Left hindlimb (tissue), 1 donor: ENCODE measurements at regions not wholly inside any gene's neighbourhood (a gene's known extent, or its start where the extent isn't known, plus 50 kb on each side); places are given as distances from the start of the nearest gene placed in this dataset.

Experiments
- DNase-seq: peaks from one replicate; pipeline ENCODE4 v3.0.0-alpha.2; 2018

DNA sequence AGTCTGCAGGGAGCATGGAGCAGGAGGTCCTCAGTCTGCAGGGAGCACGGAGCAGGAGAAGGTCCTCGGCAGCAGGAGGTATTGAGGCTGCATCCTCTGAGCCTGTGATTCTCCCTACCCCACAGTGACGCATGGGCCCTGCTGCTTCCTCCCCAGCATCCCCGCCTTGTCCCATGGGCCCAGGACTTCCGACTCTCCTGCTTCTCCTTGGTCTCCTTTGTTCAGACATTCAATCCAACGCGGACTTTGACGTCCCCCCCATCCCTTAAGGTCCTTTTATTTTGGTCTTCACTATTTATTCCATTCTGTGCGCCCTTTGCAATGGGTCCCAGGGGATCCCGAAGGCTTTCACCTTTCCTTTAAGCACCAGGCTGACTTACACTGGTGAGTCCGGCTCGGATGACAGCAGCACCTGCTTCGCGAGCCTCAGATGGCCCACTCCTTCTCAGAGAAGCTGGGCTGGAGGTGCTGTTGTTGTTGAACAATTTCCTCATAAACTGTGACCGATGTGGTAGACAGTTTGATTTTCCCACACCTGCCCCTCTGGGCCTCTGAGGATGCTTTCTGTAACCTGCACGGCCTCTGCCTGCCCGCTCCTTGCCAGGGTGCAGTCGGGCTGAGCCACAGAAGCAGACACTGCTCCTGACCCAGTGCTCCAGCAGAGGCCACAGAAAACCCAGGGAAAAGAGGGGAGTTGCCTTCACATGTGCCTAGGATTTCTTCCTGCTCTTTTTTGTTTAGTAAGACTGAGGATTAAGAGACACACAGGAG lies 407.2 kb upstream of the SHH start:
- no peak for DNase-seq

- DNase-seq = no peak
Observed at GRCh38 chr7:156218544-156219306, 406.5 kb upstream of the SHH start.

GRCh38 chr7:156217803-156218202 lies 405.5 kb upstream of the SHH start:
- DNase-seq = no peak

- no peak for DNase-seq
Observed at GRCh38 chr7:156209087-156209486, 396.8 kb upstream of the SHH start.

GRCh38 chr7:156207306-156207705 lies 395.0 kb upstream of the SHH start:
- DNase-seq = no peak

GRCh38 chr7:156206174-156206573 lies 393.9 kb upstream of the SHH start:
- no peak for DNase-seq

DNA sequence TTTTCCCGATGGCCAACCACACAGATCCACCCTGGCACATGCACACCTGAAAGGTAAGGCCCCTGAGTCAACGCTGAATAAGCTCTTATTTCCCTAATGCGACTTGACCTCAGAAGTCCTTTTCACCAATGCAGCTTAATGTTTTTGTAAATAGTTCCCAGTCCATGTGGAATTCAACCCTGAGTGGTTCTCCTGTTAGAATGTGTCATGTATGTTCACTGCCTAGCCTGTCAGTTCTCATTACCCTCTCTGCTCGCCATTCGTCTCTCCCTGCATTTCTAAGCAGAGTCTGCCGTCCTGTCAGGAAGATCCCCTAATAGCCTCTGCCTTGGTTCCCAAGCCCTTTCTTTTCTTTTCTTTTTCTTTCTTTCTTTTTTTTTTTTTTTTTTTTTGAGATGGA lies 392.6 kb upstream of the SHH start:
- no peak for DNase-seq

- no peak for DNase-seq
Observed at GRCh38 chr7:156203923-156204322, 391.7 kb upstream of the SHH start.

DNA sequence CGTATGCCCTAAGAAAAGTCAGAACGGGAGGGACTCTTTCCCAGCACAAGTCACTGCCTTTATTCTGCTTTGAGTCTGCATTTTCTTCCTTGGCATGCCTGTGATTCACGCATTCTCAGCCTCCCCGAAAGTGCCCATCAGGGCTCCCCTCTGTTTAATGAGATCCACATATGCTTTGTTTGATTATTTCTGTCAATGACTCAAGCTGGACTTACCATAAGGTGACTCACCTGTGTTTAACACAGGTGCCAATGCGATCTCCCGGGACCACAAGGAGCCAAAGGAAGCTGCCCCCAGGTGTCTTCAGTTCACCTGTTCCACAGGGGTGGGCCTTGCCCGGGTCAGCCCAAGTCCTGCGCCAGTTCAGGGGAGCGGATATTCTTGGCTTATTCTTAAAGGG lies 386.0 kb upstream of the SHH start:
- no peak for DNase-seq

- no peak for DNase-seq
Observed at GRCh38 chr7:156196649-156197048, 384.4 kb upstream of the SHH start.

DNA sequence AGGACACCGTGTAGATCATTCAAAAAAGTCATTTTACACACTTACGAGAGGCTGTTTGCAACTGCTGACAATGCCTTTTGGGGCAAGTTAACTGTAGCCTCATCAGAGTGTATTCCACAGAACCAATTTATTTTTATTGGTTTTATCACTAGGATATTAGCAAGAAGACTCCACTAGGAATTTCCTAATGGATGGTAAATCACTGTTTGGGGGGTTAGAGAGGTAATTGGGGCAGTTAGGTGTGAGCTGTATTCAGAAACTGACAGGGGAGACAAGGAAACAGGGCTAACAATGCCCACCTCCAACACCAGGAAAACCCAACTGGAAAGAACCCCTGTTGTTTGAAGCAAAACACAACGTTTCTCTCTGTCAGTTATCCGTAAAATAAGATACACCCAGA lies 383.0 kb upstream of the SHH start:
- DNase-seq = no peak

DNA sequence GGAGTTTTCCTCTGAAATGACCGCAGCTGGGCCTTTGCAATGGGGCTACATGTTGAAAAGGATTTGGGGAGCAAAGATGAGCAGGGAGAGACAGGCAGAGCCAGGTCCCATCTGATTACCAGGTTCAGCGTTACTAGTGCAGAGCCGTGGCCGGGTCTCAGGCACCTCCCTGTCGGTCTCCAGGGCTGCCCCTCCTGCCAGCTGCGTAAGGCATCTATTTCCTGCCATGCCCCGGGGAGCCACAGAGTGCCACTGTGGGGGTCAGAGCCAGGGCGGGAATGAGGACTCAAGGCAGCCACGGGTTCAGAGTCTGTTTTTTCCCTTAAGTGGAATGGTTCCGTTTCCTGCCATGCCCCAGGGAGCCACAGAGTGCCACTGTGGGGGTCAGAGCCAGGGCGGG lies 382.6 kb upstream of the SHH start:
- DNase-seq = no peak

- DNase-seq = no peak
Observed at GRCh38 chr7:156192921-156193320, 380.7 kb upstream of the SHH start.

DNA sequence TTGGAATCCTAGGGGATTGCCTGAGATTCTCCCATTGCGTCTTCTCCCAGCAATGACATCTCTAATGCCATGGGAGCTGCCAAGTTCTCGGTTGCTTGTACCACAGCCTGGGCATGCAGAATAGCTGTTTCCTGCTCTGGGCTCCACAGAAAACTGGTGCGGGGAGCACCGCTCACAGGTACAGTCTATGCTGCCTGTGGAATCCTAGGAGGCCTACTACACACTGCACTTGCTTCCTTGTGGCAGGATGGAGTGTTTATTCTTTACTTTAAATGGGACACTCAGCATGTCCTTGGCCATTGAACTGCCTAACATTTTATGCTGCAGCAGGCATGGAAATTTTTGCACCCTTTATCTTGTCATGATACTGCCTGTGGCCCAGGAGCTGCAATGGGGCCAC lies 378.8 kb upstream of the SHH start:
- DNase-seq = no peak

DNA sequence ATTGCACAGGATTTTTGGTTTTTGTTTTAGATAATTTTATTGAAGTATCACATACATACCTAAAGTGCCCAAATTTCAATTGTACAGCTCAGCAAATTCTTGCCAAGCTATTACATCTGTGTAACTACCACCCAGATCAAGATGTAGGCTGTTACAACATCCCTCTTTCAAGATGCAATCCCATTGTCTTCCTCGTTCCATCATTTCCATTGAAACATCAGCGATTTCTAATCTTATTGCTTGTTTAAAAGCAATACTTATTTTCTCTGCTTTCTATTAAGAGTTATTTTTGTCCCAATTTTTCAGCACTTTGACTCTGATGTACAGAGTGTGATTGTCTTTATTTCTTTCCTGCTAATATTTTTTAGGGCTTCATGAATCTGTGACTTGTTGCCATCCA lies 372.8 kb upstream of the SHH start:
- DNase-seq = no peak

GRCh38 chr7:156184164-156184563 lies 371.9 kb upstream of the SHH start:
- no peak for DNase-seq

DNA sequence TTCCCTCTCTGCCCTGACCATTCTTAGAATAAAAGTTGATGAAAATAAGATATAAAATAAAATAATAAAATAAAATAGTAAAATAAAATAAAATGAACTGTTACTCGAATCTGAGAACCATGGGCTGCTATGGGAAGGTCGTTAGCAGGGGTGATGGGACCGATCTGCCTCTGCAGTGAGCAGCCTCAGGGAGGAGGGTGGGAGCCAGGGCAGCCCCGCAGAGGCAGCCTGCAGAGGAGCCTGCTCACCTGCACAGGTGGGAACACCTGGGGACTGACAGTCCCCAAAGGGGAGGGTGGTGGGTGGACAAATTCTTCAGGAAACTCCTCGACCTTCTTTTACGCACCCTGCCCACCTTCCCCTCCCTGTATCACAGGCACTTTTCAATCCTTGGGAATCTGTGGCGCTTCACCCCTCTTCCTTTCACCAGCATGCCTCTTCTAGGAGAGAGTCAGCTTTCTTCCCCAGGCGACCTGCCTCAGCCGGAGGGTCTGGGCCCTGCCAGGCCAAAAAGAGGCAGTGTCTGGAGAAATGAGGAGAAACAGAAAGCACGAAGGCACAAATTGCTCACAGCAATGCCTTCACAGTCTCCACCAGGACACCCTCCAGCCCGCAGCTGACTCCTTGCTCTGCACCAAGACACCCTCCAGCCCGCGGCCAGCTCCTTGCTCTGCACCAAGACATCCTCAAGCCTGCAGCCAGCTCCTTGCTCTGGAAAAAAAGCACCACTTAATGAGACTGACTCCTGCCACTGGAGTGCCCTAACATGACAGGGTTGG lies 368.4 kb upstream of the SHH start:
- DNase-seq = no peak

GRCh38 chr7:156179872-156180390 lies 367.7 kb upstream of the SHH start:
- DNase-seq = no peak

GRCh38 chr7:156178857-156179256 lies 366.6 kb upstream of the SHH start:
- DNase-seq = no peak

DNA sequence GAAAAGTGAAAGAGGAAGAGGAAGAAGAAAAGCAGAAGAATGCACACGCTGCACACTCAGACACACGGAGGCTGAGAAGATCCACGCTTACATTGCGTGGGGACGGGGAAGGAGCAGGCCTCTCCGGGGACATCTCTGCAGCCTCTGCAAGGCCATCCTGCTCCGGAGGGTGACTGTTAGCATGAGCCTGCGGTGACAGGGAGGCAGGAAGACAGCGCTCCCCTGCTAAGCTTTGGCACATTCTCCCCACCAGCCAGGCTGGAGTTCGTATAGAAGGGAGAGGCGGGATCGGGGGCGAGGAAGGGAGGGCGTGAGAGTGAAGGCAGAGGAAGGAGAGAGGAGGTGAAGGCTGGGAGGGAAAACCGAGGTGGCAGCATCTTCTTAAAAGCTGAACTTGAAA lies 366.0 kb upstream of the SHH start:
- no peak for DNase-seq

GRCh38 chr7:156177422-156178055 lies 365.3 kb upstream of the SHH start:
- DNase-seq = no peak

- DNase-seq = no peak
Observed at GRCh38 chr7:156176039-156176438, 363.8 kb upstream of the SHH start.

DNA sequence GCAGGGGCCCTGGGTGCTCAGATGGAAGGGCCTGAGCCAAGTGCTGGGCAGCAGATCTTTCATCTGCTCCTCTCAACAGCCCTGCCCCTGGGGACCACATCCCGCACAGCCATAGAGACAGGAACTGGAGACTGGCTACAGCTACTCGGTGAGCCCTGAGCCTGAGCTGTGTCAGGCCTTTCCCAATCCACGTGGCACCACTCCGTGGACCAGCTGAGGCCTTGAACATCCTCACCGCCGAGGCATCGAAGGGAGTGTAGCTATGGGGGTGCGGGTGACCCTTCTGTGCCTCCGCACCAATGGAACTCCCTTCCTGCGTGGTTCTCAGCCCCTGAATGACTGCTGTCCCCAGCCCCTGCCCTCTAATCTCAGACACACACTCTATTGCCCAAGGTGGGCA lies 362.7 kb upstream of the SHH start:
- DNase-seq = no peak
